SW 1271 (cell line): ENCODE measurements at regions not wholly inside any gene's neighbourhood (a gene's known extent, or its start where the extent isn't known, plus 50 kb on each side); places are given as distances from the start of the nearest gene placed in this dataset.
"Not testable (repeated sequence)": the region's sequence is repeated elsewhere in the genome, so short reads cannot be mapped to it uniquely, and the experiment has no call there.

Experiments used
- DNase-seq, 2 experiments: peaks; one replicate each; lab custom pipeline; 2025; lab: John Stamatoyannopoulos, UW

DNA sequence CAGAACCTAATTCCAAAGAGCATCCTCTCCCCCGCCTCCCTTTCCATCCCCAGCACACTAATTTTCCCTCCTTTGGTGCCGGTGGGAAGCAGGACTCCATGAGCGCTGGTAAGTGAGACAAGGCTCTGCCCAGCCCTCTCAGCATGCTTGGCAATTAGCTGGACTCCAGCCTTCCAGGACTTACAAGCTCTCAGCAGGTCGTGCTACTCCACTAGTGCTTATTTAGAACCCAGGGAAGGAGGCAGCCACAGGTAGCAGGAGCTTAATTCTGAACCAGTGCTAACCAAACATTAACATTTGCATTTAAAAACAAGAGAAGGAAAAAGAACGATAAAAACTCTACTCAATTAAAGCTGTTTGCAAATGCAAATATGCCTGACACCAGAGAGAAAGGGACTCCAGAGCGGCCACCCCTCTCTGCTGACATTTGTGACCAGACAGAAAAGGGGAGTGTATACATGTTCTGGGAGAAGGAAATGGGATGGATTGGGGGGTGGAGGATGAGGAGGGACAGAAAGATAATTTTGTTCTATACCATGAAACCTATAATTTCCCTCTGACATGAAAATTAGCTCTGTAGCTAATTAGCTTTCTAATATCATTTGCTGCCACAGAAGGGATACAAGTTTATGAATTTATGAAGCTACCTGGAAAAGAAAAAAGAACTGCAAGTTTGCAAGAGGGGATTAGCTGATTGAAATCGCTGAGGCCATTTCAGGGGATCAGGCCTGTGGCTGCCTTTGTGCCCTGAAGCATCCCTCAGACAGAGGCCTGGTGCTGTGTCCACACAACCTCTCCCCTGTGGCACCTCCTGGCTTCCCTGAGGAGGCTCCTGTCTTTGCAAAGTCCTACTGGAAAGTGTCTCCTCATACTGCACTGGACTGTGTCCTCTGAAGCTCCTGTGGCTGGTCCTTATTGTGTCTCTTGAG is 266.3 kb downstream of the SEC61B start:
- DNase-seq: no peak

DNA sequence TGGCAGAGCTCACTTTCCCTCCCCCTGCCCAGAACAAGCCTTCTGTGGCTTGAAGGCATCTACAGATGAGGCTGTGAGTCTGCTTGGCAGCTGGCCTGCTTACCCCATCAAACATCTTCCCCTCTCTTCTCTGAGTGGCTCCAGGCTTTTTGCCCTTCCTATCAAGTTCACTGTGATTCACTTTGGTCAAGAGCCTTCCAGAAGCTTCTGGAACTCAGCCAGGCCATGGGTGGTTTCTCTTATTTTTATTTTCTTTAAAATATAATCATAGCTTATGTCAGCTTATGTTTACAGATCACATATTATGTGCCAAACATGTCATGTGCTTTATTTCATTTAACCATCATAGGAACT is 267.0 kb downstream of the SEC61B start:
- DNase-seq: no peak

DNA sequence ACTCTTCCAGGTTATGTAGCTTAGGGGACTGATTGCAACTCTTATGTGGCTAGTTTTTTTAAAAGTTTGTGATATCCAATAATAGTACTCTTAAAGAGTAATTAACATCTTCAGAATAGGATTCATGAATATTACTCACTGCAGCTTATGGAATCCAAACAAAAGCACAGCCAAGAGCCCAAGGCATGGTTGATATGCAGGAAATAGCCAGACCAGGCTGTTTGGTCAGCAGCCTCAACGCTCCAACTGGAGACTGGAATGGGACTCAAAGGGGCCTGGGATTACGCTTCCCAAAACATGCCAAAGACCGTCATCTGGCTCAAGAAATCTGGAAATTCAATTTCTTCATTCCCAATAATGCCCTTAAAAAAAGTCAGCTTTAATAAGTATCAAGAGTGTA is 268.6 kb downstream of the SEC61B start:
- DNase-seq: no peak

DNA sequence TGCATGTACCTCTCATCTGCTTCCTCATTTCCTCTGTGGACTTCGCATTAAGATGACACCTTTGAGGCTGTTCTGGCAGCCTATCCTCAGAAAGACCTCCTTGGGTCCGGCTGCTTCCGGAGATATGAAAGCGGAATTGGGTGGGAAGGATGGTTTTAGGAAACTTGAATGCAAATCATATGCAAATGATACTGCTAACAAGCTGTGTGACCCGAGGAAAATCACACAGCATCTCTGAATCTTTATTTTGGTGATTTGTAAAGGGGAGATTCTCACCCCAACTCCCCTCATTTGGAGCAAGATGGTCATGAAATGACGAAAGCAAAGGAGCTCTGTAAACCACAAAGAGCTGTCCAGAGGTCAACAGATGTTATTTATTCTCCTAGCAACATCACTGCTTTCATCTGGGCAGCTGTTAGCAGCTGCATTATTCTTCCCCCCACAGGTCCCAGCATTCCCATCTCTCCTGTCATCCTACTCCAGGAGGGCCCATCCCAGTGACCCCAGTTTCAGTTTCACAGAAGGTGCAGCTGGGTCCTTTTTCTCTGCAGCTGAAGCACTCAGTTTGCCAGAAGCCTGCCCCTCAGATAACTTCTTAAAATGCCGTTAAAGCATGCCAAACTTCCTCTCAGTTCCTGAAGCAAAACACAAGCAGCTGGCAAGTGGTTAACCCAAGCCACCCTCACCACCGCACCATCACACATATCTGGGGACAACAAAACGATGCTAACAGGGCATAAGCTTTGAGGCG is 269.5 kb downstream of the SEC61B start:
- no peak for DNase-seq

DNA sequence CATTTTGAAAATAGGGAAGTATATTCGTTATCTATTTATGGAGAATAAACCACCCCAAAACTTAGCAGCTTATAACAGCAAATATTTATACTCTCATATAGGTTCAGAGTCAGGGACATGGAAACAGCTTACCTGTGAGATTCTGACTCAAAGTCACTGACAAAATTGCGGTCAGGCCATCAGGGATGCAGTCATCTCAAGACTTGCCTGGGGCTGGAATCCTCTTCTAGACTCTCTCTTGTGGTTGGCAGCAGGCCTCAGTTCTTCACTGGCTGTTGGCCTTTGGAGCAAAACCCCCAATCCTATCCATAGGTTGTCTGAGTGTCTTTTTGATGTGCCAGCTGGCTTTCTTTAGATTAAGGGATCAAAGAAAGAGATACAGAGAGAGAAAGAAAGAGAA is 275.6 kb downstream of the SEC61B start:
- DNase-seq: no peak

DNA sequence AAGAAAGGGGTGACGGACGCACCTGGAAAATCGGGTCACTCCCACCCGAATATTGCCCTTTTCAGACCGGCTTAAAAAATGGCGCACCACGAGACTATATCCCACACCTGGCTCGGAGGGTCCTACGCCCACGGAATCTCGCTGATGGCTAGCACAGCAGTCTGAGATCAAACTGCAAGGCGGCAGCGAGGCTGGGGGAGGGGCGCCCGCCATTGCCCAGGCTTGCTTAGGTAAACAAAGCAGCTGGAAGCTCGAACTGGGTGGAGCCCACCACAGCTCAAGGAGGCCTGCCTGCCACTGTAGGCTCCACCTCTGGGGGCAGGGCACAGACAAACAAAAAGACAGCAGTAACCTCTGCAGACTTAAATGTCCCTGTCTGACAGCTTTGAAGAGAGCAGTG is 276.9 kb downstream of the SEC61B start:
- not testable (repeated sequence) for DNase-seq

DNA sequence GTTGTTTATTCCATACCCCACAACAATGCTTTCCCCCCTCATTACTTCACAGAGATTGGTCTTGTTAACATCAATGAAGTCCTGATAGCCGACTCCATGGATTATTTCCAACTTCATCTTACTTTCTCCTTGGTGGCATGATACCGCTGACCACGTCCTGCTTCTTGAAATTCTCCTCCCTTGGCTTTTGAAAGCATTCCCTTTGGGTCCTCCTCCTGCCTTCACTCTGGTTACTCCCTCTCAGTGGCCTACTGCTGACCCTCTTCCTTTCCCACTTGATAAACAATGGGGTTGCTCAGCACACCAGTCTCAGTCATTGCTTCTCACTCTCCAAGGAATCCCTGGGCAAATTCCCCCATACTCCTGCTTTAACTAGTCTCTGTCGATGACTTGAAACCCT is 283.9 kb downstream of the SEC61B start:
- DNase-seq: no peak

DNA sequence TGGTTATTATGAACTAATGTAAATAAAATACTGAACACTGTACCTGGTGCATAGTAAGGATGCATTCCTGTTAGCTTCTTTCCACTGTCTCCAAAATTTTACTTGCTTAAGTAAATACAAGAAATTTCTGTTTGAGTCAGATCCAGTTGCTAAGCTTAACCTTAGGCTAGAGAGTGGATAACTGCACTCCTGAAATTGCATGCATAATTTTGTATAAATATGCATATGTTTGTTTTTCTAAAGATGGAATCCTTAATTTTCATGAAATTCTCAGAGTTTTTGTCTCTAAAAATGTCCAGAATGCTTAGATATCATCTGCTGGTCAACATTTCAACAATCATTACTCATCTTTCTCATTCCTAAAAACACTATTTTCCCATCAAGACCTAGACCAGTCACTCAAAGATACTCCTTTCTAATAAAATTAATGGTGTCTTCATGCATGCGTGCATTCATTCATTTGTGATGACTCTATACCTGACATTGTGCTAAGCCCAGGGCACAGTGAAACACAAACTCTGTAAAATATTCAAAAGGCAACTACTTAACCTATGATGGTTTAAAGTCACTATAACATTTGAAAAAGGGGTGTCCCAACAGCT is 284.8 kb downstream of the SEC61B start:
- DNase-seq: no peak

DNA sequence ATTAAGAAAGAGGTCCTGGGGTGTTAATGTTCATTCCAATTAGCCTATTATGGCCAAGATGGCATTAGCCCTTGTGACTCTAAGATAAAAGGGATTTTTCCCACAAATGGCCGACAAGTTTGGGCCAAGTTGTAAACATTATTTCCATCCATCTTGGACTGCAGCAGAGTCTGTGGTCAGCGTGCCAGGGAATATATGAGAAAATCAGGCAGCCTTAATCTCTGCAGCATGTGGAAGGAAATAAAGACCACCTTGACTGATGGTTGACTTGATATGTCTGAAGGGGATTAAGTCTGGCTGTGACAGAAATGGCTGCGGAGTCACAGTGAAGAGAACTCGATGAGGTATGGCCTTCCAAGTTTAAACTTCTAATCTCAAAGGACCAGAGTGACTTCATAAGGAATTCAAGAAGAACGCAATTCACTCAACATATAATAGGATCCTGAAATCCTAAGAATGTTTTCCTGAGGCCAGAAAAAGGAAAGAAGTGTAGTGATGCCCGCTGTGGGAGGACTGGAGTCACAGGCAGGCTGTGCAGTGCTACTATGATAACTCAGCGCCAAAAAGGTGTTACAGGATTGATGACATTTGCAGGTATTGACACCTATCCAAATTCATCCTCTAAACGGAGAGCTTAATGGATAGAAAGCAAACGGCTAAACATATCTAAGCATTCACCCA is 287.1 kb downstream of the SEC61B start:
- no peak for DNase-seq

DNA sequence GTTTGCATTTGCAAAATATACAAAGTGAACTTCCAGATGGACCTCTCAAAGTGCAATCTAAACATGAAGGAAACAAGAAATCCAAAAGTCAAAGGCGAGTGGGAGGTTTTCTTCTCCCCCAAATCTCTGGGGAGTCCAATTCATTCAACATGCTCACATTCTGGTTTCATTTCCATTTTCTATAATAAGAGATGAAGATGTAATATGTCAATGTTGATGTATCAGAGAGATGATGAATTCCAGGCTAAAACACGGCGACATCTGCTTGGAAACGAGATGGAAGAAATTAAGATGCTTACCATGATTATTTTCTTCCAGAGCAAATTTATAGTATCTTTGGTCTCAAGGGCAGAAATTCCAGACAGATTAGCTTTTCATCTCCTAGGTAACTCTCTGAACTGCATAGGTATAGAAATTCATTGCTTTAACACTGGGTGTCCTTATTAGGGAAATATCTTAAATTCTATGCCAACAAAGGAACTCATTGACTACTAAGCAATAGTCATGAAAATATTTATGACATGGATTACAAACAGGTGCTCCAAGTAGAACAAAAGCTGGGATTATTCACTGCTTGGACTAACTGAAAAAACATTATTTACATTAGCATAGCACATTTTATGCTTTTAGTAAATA is 287.9 kb downstream of the SEC61B start:
- no peak for DNase-seq

DNA sequence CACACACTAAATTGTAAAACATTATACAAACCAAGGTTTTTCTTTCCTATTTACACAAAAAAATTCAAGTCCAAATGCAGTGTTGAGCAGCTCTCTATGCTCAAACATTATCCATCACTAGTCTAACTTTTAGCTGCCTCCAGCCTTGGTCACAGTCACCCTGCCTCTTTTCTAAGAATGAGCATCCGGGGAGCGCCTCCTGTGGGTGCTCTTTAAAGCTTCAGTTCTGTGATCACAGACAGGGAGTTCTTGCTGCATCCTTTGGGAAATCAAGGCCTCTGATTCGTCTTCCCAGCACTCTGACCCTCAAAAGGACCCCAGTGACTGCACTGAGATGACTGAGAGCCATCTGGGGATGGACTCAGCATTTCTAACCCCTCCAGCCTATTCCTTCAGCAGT is 289.6 kb downstream of the SEC61B start:
- no peak for DNase-seq

DNA sequence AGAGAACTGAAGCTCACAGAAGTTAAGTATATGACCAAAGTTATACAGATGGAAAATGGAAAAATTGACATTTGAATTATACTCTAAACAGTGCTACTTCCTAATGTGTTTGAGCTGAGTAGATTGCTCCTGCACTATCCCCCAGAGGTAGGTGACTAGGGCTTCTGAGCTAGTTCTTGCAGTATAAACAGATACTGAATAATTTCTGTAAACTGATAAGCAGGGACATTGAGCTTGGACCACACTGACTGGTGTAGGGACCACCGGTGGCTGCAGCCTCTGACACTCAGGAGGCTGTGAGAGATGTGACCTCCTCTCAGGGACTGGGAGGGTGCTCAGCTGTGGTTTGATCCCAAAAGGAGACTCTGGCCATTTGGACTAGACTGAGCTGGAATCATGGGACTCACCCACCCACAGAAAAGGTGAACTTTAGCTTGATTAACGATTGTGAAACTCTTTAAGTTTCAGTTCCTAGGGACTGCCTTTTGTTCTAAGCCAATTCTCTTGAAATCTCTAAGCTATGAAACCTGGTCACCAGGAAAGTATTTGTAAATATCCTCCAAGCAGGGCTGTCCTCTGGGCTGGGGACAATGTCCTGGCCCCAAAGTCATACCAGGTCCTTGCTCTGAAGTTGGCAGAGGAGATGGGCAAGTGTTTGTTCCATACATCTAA is 291.5 kb downstream of the SEC61B start:
- no peak for DNase-seq

DNA sequence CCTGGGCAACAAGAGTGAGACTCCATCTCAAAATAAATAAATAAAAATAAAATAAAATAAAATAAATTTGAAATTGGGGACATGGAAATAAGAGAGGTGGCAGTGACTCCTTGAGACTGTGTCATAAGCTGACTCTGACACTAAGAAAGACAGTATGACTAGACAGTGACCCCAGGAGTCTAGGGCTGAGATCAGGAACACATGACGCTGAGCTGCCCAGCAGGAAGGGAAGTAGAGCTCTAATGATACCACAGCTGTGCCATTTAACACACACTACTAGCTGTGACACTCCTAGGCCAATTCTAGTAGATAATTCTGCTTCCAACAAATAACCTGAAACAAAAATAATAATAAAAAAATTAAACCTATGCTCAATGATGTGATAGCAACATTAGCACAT is 293.0 kb downstream of the SEC61B start:
- DNase-seq: no peak

DNA sequence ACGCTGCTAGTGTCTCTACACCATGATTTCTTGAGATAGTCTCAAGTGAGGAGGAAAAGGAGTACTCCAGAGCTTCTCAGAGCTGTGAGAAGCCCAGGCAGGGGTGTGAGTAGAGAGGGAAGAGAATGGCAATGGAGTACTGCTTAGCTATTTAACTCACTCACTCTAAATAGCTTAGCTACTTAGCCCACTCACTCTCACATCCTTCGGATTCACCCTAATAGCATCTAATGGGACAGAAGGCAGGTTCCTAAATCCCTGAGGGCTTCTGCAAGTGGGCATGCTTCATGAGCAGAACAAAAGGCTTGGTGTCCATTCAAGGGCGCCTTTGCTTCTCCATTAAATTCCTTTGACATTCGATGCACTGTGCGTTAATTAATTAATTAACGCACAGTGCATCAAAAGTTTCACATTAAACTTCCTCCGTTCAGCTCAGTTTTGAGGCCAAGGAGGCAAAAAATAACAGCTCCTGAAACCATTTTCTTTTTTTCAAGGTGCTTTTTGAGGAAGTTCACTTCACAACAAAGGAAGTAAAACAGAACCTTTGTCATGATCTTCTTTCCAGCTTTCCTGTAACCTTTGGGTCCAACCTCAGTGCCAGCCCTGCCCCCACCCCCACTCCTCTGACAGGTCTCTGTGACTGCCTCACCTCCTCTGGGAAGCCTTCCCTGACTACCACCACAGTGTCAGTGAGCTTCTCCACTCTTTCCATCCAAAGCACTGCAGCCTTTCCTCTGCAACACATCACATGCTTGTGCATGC is 294.0 kb downstream of the SEC61B start:
- no peak for DNase-seq

DNA sequence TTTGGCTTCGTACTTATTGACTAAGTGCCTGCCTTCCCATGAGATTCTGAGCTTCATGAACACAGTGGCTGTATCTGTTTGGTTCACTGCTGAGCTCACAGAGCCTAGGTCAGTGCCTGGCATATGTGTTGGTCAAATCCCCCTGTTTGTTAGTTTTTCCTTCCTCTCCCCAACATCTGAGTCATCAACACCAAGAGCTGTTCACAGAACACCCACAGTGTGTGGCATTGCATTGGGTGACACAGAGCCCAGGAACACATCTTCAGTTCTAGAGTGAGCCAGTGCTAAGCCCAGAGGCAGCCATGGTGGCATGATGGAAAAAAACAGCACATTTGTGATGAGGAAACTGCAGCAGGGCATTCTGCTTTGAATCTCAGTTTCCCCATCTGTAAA is 294.6 kb downstream of the SEC61B start:
- no peak for DNase-seq

DNA sequence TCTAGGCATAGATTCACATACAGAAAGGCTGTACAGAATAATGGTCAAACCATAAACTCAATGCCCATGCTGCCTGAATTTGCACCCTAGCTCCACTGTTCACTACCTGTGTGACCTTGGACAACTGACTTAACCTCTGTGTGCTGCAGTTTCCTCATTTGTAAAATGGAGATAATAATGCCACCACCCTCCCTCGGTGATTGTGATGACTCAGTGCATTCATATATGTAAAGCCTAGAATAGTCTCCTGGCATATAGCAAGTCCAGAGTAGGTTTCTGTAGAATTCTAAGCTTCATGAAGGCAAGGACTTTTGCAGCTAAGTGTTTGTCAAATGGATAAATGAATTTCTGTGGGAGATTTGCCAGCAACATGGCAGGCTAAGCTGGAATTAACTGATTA is 297.8 kb upstream of the NR4A3 start:
- DNase-seq: no peak

DNA sequence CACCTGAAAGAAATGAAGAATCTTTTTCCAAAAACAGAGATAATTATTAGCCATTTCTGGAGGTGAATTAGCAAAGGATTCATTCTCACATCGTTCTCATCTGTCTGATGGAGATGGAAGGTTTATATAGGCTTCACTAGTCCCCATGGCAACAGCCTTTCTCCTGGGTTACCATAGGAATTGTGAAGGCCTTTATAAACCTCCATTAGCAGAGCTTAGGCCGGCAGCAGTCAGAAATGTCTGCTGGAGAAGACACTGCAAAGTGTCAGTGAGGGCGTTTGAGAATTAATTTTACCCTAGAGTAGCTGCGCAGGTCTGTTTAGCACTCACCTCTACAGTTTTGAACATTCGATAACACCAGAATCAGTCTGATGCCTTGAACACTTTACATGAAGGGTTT is 290.4 kb upstream of the NR4A3 start:
- DNase-seq: no peak

DNA sequence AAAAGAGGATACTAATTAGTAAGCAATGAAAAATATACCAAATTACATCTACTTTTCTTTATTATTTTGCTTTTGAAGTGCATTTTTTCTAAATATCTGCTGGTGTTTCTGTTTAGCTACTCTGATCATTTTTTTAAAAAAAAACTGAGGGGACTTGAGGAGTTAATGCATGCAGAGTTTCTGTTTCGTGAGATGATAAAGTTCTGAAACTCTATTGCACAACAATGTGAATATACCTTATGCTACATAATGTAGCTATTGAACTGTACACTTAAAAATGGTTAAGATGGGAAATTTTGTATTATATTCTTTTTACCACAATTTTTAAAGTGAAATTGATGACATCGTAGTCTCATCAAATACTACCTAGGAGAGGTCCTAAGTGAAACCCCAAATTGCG is 288.3 kb upstream of the NR4A3 start:
- DNase-seq: no peak

DNA sequence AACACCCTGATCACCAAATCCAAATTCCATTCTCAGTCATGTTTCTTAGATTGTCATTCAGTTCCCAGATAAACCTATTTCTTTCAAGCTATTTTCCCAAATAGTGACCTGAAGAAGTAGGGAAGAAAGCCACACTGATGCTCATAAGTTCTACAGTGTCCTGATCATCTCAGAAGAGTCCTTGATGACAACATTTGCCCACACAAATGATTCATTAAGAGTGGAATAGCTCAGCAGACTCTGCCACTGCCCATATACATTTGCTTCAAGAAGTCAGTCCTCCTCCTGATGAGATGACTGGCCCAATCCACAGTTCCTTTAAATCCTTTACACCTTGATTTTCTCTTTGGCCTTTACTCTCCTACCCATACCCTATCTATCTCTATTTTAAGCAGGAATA is 283.7 kb upstream of the NR4A3 start:
- no peak for DNase-seq

DNA sequence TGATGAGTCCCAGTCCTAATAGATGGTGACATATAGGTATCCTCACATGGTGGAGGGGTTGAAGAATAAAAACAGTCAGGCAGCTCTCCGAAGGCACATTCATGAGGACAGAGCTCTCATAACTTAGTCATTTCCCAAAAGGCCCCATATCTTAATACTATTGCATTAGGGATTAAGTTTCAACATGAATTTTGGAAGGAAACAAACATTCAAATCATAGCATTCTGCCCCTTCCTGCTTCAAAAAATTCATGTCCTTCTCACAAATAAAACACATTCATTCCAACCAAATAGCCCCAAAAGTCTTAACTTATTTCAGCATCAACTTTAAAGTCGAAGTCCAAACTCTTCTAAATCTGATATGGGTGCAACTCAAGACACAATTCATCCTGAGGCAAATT is 277.2 kb upstream of the NR4A3 start:
- no peak for DNase-seq

DNA sequence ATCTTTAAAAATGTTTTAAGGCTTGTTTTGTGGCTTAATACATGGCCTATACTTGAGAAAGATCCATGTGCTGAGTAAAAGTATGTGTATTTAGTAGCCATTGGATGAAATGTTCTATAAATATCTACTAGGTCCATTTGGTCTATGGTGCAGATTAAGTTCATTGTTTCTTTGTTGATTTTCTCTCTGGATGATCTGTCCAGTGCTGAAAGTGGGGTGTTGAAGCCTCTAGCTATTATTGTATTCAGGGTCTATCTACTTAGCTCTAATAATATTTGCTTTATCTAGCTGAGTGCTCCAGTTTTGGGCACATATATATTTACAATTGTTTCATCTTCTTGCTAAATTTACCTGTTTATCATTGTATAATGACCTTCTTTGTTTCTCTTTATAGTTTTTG is 272.2 kb upstream of the NR4A3 start:
- no peak for DNase-seq
